ENCODE measurements at regions not wholly inside any gene's neighbourhood (a gene's known extent, or its start where the extent isn't known, plus 50 kb on each side); places are given as distances from the start of the nearest gene placed in this dataset.
"Not testable (repeated sequence)": the region's sequence is repeated elsewhere in the genome, so short reads cannot be mapped to it uniquely, and the experiment has no call there.

- no peak for DNase-seq
Measured at GRCh38 chr7:66505009-66505408, 123.7 kb upstream of the KCTD7 start.

GRCh38 chr7:66505531-66506451, 122.9 kb upstream of the KCTD7 start:
- no peak for DNase-seq

- not testable (repeated sequence) for DNase-seq
Measured at GRCh38 chr7:66506703-66507102, 122.0 kb upstream of the KCTD7 start.

- no peak for DNase-seq
Measured at GRCh38 chr7:66507764-66508296, 120.9 kb upstream of the KCTD7 start.

GRCh38 chr7:66508431-66508830, 120.2 kb upstream of the KCTD7 start:
- DNase-seq: no peak

GRCh38 chr7:66514050-66514449, 114.6 kb upstream of the KCTD7 start:
- DNase-seq: no peak

- DNase-seq: no peak
Measured at GRCh38 chr7:66517212-66517909, 111.3 kb upstream of the KCTD7 start.

- no peak for DNase-seq
Measured at GRCh38 chr7:66518151-66518691, 110.5 kb upstream of the KCTD7 start.

- no peak for DNase-seq
Measured at GRCh38 chr7:66521675-66522074, 107.0 kb upstream of the KCTD7 start.

- DNase-seq: no peak
Measured at GRCh38 chr7:66522518-66522917, 106.2 kb upstream of the KCTD7 start.

GRCh38 chr7:66523409-66523808, 105.3 kb upstream of the KCTD7 start:
- DNase-seq: no peak

- DNase-seq: no peak
Measured at GRCh38 chr7:66524738-66525137, 103.9 kb upstream of the KCTD7 start.

GRCh38 chr7:66526782-66527181, 101.9 kb upstream of the KCTD7 start:
- DNase-seq: not testable (repeated sequence)

GRCh38 chr7:66528652-66529051, 100.0 kb upstream of the KCTD7 start:
- no peak for DNase-seq

GRCh38 chr7:66529883-66530610, 98.6 kb upstream of the KCTD7 start:
- DNase-seq: no peak

- DNase-seq: no peak
Measured at GRCh38 chr7:66535414-66536329, 93.0 kb upstream of the KCTD7 start.

- no peak for DNase-seq
Measured at GRCh38 chr7:66537380-66537779, 91.3 kb upstream of the KCTD7 start.

GRCh38 chr7:66537876-66538275, 90.8 kb upstream of the KCTD7 start:
- no peak for DNase-seq

- DNase-seq: no peak
Measured at GRCh38 chr7:66539264-66539623, 89.4 kb upstream of the KCTD7 start.

GRCh38 chr7:66539902-66540375, 88.7 kb upstream of the KCTD7 start:
- DNase-seq: no peak

- DNase-seq: no peak
Measured at GRCh38 chr7:66542049-66542448, 86.6 kb upstream of the KCTD7 start.

Data from activated CD8-positive, alpha-beta memory T cell treated with anti-CD3 and anti-CD28 coated beads, Interleukin-2, amount 50 U/mL, for 4 hours (primary cell).